HG03565 (cell line): ENCODE measurements at regions not wholly inside any gene's neighbourhood (a gene's known extent, or its start where the extent isn't known, plus 50 kb on each side); places are given as distances from the start of the nearest gene placed in this dataset.

Source experiments
- ATAC-seq: cut with Tn5 transposase; IDR thresholded peaks from one replicate; pipeline ENCODE4 v1.9.1; 2021; ENCODE audit warnings: mild to moderate bottlenecking, moderate library complexity; ENCODE audit not compliant: unreplicated experiment

GRCh38 chr1:84090447-84091245, 53.4 kb upstream of the PRKACB start:
- peak; percentile 55 for ATAC-seq

- ATAC-seq = no peak
Observed at GRCh38 chr1:84089867-84090266, 54.2 kb upstream of the PRKACB start.

- ATAC-seq = no peak
Observed at GRCh38 chr1:84089465-84089864, 54.6 kb upstream of the PRKACB start.

- no peak for ATAC-seq
Observed at GRCh38 chr1:84086616-84087015, 57.5 kb upstream of the PRKACB start.

GRCh38 chr1:84086189-84086588, 57.9 kb upstream of the PRKACB start:
- no peak for ATAC-seq

GRCh38 chr1:84083307-84083706, 60.8 kb upstream of the PRKACB start:
- no peak for ATAC-seq

GRCh38 chr1:84078842-84079202, 65.2 kb upstream of the PRKACB start:
- no peak for ATAC-seq

GRCh38 chr1:84078108-84078841, 65.8 kb upstream of the PRKACB start:
- no peak for ATAC-seq

- peak; percentile 88 for ATAC-seq
Observed at GRCh38 chr1:84077476-84078107, 66.5 kb upstream of the PRKACB start.

- no peak for ATAC-seq
Observed at GRCh38 chr1:84073266-84073665, 70.8 kb upstream of the PRKACB start.

- ATAC-seq = no peak
Observed at GRCh38 chr1:84069236-84069845, 70.4 kb upstream of the TTLL7 start.

GRCh38 chr1:84062496-84062895, 63.6 kb upstream of the TTLL7 start:
- ATAC-seq = no peak

- no peak for ATAC-seq
Observed at GRCh38 chr1:84061336-84061735, 62.4 kb upstream of the TTLL7 start.

- no peak for ATAC-seq
Observed at GRCh38 chr1:84060781-84061180, 61.8 kb upstream of the TTLL7 start.

GRCh38 chr1:84048820-84049219, 49.9 kb upstream of the TTLL7 start:
- ATAC-seq = no peak
